ENCODE measurements at regions not wholly inside any gene's neighbourhood (a gene's known extent, or its start where the extent isn't known, plus 50 kb on each side); places are given as distances from the start of the nearest gene placed in this dataset.

DNA sequence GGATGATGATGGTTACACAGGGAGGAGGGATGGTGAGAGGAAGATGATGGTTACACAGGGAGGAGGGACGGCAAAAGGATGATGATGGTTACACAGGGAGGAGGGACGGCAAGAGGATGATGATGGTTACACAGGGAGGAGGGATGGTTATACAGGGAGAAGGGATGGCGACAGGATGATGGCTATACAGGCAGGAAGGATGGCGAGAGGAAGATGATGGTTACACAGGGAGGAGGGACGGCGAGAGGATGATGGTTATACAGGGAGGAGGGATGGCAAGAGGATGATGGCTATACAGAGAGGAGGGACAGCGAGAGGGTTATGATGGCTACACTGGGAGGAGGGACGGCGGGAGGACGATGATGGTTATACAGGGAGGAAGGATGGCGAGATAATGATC lies 64.1 kb upstream of the FCN1 start:
- Histone ChIP-seq H3K27me3 (replicated peaks) (no peaks in the 10 kb centered on the region), H3K4me1 (replicated peaks) (no peaks in the 10 kb centered on the region), H3K27ac (no peak overlapping the region), H3K4me3 (no peak overlapping the region), H3K36me3 (no peaks in the 10 kb centered on the region), H3K9me3 (replicated peaks) (no peaks in the 10 kb centered on the region)
- no peak for DNase-seq (ENCODE audit: low read depth in 1 of 2, low spot score in 2 of 2)

DNA sequence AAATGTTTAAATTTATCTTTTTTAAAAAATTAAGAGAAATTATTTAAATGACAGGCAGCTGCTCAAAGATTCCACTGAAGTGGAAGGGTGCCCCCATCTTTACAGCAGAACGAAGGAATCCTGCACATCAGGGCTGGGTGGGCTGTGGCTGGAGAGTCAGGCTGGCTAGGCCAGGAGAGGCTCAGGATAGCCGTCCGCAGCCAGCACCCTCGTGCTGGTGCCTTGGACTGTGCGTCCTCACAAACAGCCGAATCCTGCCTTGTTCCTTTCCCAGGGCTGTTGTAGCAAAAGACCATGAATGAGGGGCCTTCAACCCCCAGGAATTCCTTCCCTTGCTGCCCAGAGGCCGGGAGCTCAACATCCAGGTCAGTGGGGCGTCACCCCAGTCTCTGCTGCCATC lies 64.6 kb upstream of the FCN1 start:
- no peak overlapping the region for H3K4me3 ChIP-seq
- no peaks in the 10 kb centered on the region for H3K27me3 ChIP-seq (replicated peaks)
- H3K27ac ChIP-seq: no peak overlapping the region
- no peaks in the 10 kb centered on the region for H3K4me1 ChIP-seq (replicated peaks)
- no peaks in the 10 kb centered on the region for H3K9me3 ChIP-seq (replicated peaks)
- no peak for DNase-seq (ENCODE audit: low read depth in 1 of 2, low spot score in 2 of 2)
- H3K36me3 ChIP-seq: no peaks in the 10 kb centered on the region

DNA sequence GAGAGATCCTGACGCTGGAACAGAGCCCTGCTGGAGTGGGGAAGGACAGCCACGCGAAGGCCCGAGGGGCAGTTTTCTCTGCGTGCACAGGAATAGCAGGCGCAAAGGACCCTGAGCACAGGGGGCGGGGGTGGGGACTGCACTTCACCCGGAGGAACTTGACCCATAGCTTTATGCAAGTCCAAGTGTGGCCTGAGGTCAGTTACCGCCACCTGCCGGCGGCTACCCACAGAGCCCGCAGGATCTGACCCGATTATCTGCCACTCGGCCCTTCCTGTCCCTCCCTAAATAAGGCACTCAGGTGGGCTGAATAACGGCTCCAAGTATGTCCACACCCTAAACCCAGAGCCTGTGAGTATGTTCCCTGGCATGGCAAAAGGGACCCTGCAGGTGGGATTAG lies 65.4 kb upstream of the FCN1 start:
- Histone ChIP-seq H3K9me3 (replicated peaks) (no peaks in the 10 kb centered on the region), H3K27ac (no peak overlapping the region), H3K27me3 (replicated peaks) (no peaks in the 10 kb centered on the region), H3K4me1 (replicated peaks) (no peaks in the 10 kb centered on the region), H3K36me3 (no peaks in the 10 kb centered on the region), H3K4me3 (no peak overlapping the region)
- no peak for DNase-seq (ENCODE audit: low read depth in 1 of 2, low spot score in 2 of 2)

DNA sequence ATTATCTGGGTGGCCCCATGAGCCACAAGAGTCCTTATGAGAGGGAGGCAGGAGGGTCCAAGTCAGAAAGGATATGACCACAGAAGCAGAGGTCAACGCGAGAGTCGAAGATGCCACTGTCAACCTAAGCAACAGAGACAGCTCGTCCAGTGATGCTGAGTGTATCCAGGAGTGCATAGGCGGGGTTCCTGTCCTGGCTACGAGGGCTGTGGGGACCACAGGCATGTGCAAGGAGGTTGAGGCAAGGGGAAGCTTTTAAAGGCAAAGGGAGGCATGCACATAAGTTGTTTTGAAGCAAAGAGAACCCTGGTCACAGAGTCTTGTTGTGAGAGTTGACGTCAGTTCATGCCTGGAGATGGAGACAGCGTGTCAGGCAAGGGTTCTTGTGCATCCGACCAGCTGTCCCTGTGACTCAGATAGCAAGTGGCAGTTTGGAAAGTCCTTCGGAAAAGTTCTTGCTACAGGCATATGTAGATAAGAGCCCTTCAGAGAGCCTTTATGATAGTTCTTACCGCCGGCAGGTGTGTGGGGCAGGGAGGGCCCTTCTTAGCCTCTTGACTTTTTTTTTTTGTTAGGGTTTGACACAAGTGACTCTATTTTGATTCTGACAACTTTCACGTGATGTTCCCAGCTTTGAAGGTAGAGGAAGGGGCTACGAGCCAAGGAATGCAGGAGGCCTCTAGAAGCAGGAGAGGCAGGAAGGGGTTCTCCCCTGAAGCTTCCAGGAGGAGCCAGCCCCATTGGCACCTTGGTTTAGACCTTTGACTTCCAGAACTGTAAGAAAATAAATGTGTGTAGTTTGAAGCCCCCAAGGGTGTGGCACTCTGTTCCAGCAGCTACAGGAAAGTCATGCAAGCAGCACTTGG lies 66.0 kb upstream of the FCN1 start:
- H3K4me3 ChIP-seq: no peak overlapping the region
- H3K4me1 ChIP-seq (replicated peaks): no peaks in the 10 kb centered on the region
- no peaks in the 10 kb centered on the region for H3K36me3 ChIP-seq
- no peak overlapping the region for H3K27ac ChIP-seq
- H3K9me3 ChIP-seq (replicated peaks): no peaks in the 10 kb centered on the region
- no peak for DNase-seq (ENCODE audit: low read depth in 1 of 2, low spot score in 2 of 2)
- H3K27me3 ChIP-seq (replicated peaks): no peaks in the 10 kb centered on the region

DNA sequence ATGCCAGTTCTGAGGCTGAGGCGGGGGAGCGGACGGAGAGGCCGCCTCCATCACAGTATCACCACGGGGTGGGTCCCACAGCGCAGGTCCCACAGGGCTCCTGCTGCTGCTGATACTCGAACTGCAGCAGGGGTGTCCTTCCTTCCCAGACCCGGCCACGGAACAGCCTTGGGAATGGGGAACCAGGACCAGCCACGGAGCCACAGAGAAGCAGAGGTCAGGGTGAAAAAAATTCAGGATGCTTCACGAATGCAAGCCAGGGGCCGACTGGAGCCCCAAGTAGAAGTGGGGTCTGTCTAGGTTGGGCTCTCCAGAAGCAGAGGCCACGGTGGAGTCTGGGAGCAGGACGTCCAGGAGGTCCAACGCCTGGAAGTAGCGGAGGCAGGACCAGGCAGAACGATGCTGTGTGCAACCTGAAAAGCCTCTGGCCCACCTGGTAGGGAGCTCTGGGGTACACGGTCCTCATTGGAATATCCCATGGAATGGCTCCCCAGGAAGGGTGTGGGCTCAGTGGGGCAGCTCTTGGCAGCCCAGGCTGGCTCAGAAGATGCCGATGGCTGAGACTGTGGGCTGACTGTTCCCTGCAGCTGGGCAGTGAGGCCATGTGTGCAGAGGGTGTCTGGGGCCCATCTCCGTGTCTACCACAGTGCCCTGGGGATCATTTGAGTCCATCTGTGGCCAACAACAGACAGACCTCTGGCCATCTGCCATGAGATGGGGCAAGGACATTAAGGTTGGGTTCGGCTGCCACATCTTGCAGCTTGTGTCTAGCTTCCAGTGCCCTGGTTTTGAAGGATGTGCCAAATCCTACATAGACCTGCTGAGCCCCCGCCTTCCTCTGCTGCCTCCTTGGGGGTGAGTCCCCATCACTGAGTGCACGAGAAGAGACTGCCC lies 66.9 kb upstream of the FCN1 start:
- H3K4me3 ChIP-seq: no peak overlapping the region
- H3K27ac ChIP-seq: no peak overlapping the region
- H3K4me1 ChIP-seq (replicated peaks): no peaks in the 10 kb centered on the region
- H3K9me3 ChIP-seq (replicated peaks): no peaks in the 10 kb centered on the region
- no peaks in the 10 kb centered on the region for H3K27me3 ChIP-seq (replicated peaks)
- H3K36me3 ChIP-seq: no peaks in the 10 kb centered on the region
- no peak for DNase-seq (ENCODE audit: low read depth in 1 of 2, low spot score in 2 of 2)

DNA sequence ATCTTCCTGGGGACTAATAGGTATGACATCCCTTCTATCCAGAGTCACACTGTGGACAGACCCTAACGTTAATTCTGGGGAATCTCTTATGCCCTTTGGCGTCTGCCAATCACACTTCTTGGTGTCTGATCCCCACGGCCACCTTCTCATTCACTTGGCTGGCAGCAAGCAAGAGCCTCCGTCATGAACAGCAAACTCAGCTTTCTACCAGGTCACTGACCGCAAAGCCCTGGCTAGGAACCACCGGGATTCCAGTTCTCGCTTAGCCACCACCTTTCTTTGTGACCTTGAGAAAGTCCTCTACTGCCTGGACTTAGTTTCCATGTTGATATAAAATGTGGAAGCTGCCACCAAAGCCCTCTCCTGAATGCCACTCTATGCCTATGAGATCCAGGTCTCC lies 67.7 kb upstream of the FCN1 start:
- Histone ChIP-seq H3K4me1 (replicated peaks) (no peaks in the 10 kb centered on the region), H3K36me3 (no peaks in the 10 kb centered on the region), H3K9me3 (replicated peaks) (no peaks in the 10 kb centered on the region), H3K27me3 (replicated peaks) (no peaks in the 10 kb centered on the region), H3K27ac (no peak overlapping the region), H3K4me3 (no peak overlapping the region)
- DNase-seq (ENCODE audit: low read depth in 1 of 2, low spot score in 2 of 2): no peak

DNA sequence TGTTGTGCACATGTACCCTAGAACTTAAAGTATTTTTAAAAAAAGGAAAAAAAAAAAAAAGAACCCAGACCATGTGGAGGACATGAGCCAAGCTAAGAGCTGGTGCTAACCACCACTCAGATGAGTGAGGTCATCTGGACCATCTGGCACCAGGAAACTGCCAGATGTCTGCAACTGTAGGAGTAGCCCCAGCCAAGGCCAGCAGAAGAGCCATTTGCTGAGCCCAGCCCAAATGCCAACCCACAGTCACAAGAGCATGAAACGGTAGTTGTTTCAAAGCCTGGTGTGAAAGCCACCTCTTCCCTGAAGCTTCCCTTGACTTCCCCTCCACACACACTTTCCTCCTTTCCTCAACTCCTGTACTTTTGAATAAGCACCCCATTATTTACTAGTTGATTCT lies 69.2 kb upstream of the FCN1 start:
- Histone ChIP-seq H3K27me3 (replicated peaks) (no peaks in the 10 kb centered on the region), H3K4me3 (no peak overlapping the region), H3K9me3 (replicated peaks) (no peaks in the 10 kb centered on the region), H3K4me1 (replicated peaks) (no peaks in the 10 kb centered on the region), H3K27ac (no peak overlapping the region), H3K36me3 (no peaks in the 10 kb centered on the region)
- DNase-seq (ENCODE audit: low read depth in 1 of 2, low spot score in 2 of 2): no peak

DNA sequence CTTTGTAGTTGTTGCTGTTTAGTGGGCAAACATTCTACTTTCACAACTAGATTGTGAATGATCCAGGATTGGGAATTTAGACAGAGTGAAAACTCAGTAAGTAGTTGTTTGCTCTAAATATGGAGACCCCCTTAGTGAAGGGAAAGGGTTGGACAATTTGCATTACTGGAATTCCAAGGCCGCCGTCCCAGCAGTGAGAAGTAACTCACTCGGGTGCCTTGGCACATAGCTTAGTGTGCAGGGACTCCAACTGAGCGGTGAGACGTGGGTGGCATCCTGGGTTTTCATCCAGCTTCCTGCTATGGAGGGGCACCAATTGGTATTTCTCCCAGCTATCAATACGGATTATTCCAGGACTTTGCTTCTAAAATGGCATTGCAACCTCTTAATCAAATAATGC lies 69.7 kb upstream of the FCN1 start:
- H3K9me3 ChIP-seq (replicated peaks): no peaks in the 10 kb centered on the region
- no peaks in the 10 kb centered on the region for H3K36me3 ChIP-seq
- H3K27me3 ChIP-seq (replicated peaks): no peaks in the 10 kb centered on the region
- H3K4me3 ChIP-seq: no peak overlapping the region
- H3K4me1 ChIP-seq (replicated peaks): no peaks in the 10 kb centered on the region
- DNase-seq (ENCODE audit: low read depth in 1 of 2, low spot score in 2 of 2): no peak
- H3K27ac ChIP-seq: no peak overlapping the region

DNA sequence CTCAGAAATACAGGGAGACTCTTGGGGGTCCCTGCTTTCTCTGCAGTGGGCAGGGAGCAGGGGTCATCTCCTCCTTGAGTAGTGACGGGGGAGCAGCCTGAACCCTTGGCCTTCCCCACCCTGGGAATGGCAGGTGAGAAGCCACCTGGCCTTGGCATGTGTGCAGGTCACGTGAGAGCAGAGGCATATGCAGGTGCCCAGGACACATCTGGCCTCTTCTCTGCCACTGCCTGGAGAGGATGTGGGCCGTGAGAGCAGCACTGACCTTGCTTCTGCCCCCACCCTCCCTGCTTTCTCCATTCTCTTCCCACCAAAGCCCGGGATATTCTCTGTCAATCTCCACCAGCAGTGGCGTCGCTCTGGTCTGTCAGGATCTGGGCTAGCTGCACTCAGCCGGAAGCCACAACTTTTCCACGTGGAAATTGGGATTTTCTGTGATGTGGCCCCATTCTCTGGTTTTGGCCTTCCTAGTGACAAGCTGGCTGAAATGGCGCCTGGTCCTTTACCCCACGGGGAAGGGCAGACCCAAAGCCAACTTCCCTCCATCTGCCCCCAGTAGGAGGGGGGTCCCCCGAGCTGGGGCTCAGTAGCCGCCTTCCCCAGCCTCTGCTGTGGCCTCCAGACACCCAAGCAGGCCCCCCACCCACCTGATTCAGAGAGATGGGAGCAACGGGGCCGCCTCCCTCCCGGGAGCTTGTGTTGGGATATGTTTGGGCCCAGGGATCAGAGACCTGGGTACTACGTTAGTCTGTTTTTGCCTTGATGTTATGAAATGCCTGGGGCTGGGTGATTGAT lies 70.4 kb upstream of the FCN1 start:
- H3K4me3 ChIP-seq: no peak overlapping the region
- DNase-seq (ENCODE audit: low read depth in 1 of 2, low spot score in 2 of 2): no peak
- H3K27ac ChIP-seq: no peak overlapping the region
- H3K27me3 ChIP-seq (replicated peaks): peaks cover 6% of the 10 kb centered on the region; the same call in 1 of the 2 replicates
- no peaks in the 10 kb centered on the region for H3K36me3 ChIP-seq
- H3K4me1 ChIP-seq (replicated peaks): no peaks in the 10 kb centered on the region
- no peaks in the 10 kb centered on the region for H3K9me3 ChIP-seq (replicated peaks)

DNA sequence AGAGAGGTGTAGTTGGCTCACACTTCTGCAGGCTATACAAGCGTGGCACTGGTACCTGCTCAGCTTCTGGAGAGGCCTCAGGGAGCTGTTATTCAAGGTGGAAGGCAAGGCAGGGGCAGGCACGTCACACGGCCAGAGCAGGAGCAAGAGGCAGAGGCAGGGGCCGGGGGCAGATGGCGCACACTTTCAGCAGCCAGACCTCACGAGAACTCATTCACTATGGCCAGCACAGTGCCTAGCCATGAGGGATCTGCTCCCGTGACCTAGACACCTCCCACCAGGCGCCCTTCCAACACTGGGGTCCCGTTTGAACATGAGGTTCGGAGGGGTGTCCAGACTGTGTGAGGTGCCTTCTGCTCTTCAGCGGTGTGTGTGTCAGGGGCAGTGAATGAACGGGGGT lies 71.0 kb upstream of the FCN1 start:
- no peaks in the 10 kb centered on the region for H3K9me3 ChIP-seq (replicated peaks)
- DNase-seq (ENCODE audit: low read depth in 1 of 2, low spot score in 2 of 2): no peak
- H3K4me1 ChIP-seq (replicated peaks): no peaks in the 10 kb centered on the region
- H3K27me3 ChIP-seq (replicated peaks): peaks cover 8% of the 10 kb centered on the region; the same call in 1 of the 2 replicates
- no peaks in the 10 kb centered on the region for H3K36me3 ChIP-seq
- H3K27ac ChIP-seq: no peak overlapping the region
- no peak overlapping the region for H3K4me3 ChIP-seq

DNA sequence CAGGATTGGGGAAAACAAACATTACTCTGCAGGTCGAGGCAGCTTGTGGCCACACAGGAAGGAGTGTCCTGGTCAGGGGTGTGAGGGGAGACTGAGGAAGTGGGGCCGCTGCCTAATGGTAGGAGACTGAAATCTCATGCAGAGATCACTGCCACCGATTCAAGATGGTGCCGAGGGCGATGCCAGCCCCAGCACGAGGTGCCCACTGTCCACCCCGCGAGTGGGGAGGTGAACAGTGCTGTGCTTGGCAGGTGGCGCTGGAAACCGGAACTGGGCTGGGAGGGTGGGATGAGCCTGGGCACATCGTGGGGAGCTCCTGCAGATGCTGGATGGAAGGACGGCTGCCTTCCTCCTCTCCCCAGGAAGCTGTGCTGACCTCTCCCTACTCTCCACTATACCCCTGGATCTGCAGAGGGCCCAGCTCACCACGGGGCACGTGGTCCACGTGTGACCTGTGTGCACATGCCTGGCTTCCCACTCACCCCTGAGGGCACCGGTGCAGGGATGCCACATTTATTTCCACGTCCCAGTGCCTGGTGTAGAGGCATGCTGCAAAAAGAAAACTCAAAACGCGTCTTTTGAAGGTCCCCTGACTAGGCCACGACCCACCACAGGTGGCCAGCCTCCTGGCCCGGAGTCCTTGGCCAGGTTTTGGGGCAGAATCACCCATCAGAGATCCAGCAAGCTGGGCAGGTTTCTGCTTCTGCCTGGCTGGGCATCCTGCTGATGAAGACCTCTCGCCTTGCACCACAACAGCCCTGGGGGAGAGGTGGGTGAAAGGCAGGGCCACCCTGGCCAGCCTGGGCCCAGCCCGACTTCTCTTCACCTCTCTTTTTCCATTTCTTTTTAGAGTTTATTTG lies 71.7 kb upstream of the FCN1 start:
- no peak overlapping the region for H3K4me3 ChIP-seq
- peaks cover 8% of the 10 kb centered on the region; the same call in 1 of the 2 replicates for H3K27me3 ChIP-seq (replicated peaks)
- H3K4me1 ChIP-seq (replicated peaks): no peaks in the 10 kb centered on the region
- no peak for DNase-seq (ENCODE audit: low read depth in 1 of 2, low spot score in 2 of 2)
- no peak overlapping the region for H3K27ac ChIP-seq
- no peaks in the 10 kb centered on the region for H3K9me3 ChIP-seq (replicated peaks)
- no peaks in the 10 kb centered on the region for H3K36me3 ChIP-seq

DNA sequence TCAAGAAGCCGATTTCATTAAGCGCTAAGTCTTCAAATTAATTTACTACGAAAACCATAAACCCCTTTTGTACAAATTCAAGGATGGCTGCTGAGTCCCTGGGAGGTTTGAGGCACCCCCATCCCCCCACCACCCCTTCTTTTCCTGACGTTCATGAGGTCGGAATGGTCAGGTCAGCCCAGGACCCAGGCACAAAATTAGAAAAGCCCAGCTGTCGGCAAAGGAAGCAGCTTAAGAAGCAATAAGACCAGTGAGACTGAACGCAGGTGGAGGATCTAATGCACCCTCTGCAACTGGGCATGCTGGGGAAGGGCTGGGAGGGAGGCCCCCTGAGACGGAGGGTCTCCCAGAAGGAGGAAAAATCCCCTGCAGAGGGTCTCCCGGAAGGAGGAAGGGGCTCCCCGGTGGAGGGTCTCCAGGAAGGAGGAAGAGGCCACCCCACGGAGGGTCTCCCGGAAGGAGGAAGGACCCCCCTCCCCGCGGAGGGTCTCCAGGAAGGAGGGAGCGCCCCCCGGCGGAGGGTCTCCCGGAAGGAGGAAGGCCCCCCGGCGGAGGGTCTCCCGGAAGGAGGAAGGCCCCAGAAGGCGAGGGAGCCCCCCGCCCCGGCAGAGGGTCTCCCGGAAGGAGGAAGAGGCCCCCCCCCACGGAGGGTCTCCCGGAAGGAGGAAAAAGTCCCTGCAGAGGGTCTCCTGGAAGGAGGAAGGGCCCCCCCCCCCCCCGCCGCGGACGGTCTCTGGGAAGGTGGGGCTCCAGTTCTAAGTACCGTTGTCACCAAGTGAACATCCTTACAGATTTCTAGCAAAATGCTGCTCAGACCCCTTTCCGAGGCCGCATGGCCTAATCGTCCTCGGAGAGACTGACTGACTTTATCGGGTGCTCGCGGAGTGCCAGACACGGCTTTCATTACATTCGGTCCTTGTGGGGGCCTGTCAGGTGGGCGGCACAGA lies 74.4 kb upstream of the FCN1 start:
- peaks cover 8% of the 10 kb centered on the region; the same call in 1 of the 2 replicates for H3K27me3 ChIP-seq (replicated peaks)
- H3K36me3 ChIP-seq: no peaks in the 10 kb centered on the region
- no peak for DNase-seq (ENCODE audit: low read depth in 1 of 2, low spot score in 2 of 2)
- no peaks in the 10 kb centered on the region for H3K9me3 ChIP-seq (replicated peaks)
- no peak overlapping the region for H3K4me3 ChIP-seq
- no peaks in the 10 kb centered on the region for H3K4me1 ChIP-seq (replicated peaks)
- H3K27ac ChIP-seq: no peak overlapping the region

Measured in SJSA1 (cell line).